BJ (cell line): ENCODE measurements at regions not wholly inside any gene's neighbourhood (a gene's known extent, or its start where the extent isn't known, plus 50 kb on each side); places are given as distances from the start of the nearest gene placed in this dataset.

Source experiments
- CTCF ChIA-PET: fragments of 350-600 bp; formaldehyde crosslinking; extraction: SDS; loops from one replicate; lab custom pipeline; 2021; ENCODE audit warnings: antibody characterized with exemption, inconsistent platforms; lab: Yijun Ruan, JAX
- POLR2A ChIA-PET: fragments of 300-600 bp; sonication (Branson Sonifier 250); formaldehyde crosslinking; extraction: SDS; loops from one replicate; lab custom pipeline; 2021; ENCODE audit warnings: antibody characterized with exemption; lab: Charles Lee
- DNase-seq: peaks from one replicate; pipeline ENCODE4 v3.0.0-alpha.2; 2011; ENCODE audit warnings: low read depth
- H3K27me3 ChIP-seq: 2 replicates; pipeline ENCODE4 v1.6.0; 2011; ENCODE audit warnings: low read length; ENCODE audit not compliant: control insufficient read depth, insufficient read depth
- H3K36me3 ChIP-seq: 2 replicates; pipeline ENCODE4 v1.5.1; 2011; ENCODE audit warnings: low read length; ENCODE audit not compliant: control insufficient read depth, insufficient read depth
- H3K4me3 ChIP-seq: 2 replicates; pipeline ENCODE4 v1.5.1; 2011; ENCODE audit warnings: low read depth, mild to moderate bottlenecking, control low read depth, low read length
- CTCF ChIP-seq: IDR thresholded peaks from 2 replicates; pipeline ENCODE4 v1.5.1; 2011; ENCODE audit warnings: low read depth, mild to moderate bottlenecking, control low read depth, inconsistent platforms, low read length, moderate library complexity; ENCODE audit not compliant: insufficient read depth

DNA sequence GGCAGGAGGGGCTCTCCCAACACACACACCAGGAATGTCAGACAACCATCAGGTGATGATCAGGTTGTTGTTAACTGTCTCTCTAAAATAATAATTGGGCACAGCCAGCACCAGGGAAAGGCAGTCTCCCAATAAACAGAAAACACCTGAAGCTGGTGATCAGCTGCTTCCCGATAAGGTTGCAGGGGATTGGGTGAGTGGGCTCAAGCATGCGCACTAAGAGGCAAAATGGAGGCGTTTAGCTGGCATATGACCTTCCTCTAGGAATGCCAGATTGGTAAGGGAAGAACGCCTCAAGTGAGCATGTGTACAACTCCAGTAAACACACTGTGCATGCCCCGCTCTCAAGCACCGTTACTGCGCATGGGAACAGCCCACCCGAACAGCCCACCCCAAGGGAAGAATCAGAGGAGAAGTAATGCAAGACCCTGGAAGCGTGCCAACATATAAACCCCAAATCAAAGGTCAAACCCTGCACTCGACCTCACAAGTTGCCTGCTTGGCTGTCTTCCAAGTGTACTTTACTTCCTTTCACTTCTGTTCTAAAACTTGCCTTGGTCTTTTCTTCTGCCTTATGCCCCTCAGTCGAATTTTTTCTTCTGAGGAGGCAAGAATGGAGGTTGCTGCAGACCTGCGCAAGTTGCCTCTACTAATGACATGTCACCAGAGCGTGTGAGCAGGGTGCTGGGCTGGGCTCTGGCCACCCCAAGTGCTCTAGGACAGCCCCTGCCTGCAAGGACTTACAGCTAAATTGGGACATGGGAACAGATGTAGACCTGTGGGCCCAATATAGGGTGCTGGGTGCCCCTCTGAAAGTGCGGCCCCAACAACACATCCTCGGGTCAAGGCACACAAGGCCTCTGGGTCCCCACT lies 200.8 kb downstream of the RHOU start:
- Histone ChIP-seq H3K36me3 (no peaks in the 10 kb centered on the region), H3K27me3 (no peaks in the 10 kb centered on the region), H3K4me3 (no peak overlapping the region)
- no peak for TF ChIP-seq CTCF
- ChIA-PET POLR2A (no interaction called here), CTCF (no interaction called here)
- no peak for DNase-seq

GRCh38 chr1:228936881-228937280 lies 201.6 kb downstream of the RHOU start:
- Histone ChIP-seq H3K36me3 (no peaks in the 10 kb centered on the region), H3K27me3 (no peaks in the 10 kb centered on the region), H3K4me3 (no peak overlapping the region)
- ChIA-PET POLR2A (no interaction called here), CTCF (no interaction called here)
- TF ChIP-seq CTCF: no peak
- no peak for DNase-seq

DNA sequence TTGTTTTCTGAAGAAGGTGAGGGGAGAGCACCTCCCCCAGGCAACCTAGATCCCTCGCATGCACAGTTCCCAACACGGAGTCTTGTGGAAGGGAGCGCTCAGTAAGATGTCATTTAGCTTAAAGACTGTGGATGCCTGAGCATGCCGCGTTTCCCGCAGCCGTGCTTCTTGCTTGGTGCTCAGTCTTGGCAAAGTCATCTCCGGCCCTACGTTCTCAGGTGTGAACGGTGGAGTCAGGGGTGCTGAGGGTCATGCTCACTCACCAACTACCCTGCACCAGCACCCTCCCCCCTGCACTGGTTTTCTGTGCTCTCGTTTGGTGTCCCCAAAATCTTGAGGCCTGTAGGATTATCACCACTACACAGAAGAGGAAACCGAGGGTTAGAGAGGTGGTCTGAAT lies 202.1 kb downstream of the RHOU start:
- DNase-seq: no peak
- H3K4me3 ChIP-seq: no peak overlapping the region
- H3K27me3 ChIP-seq: no peaks in the 10 kb centered on the region
- TF ChIP-seq CTCF: no peak
- CTCF ChIA-PET: no interaction called here
- H3K36me3 ChIP-seq: no peaks in the 10 kb centered on the region
- POLR2A ChIA-PET: no interaction called here

DNA sequence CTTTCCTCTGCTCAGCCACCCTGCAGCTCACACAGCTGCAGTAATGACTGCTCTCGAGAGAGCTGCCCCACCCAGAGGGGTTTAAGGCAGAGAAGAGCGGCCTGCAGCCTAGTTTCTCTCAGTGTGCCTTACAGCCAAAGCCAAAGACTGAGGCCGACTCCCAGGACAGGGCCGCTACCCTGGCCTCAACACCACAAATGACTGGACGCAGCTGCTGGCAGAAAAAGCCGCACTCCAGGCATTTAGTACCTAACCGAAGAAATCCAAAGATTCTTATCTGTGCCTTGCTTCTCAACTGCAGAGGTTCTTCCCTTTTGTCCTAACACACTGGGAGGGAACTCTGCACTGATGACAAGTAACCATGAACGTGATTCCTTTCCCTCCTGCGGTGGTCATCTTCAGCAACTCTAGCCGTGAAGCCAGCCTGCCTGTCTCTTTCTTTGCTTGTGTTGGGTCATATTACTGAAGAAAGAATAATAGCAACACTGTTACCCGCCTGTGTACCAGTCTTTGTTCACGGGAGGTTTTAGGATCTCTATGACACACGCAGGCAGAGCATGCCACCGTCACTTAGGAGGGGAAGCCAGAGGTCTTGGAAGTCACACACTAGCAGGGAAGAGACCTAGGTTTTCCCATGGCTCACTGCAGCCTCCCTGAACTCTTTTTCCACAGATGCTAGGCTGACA lies 202.7 kb downstream of the RHOU start:
- DNase-seq: no peak
- CTCF ChIA-PET: no interaction called here

More for the DNA sequence above, 202.7 kb downstream of the RHOU start:
- Histone ChIP-seq H3K36me3 (no peaks in the 10 kb centered on the region), H3K27me3 (no peaks in the 10 kb centered on the region), H3K4me3 (no peak overlapping the region)
- no peak for TF ChIP-seq CTCF
- POLR2A ChIA-PET: no interaction called here
